ENCODE measurements at regions not wholly inside any gene's neighbourhood (a gene's known extent, or its start where the extent isn't known, plus 50 kb on each side); places are given as distances from the start of the nearest gene placed in this dataset.
"Not testable (repeated sequence)": the region's sequence is repeated elsewhere in the genome, so short reads cannot be mapped to it uniquely, and the experiment has no call there.

GRCh38 chr6:11327961-11328360 is 95.5 kb upstream of the NEDD9 start:
- DNase-seq (ENCODE audit: low read depth, low spot score), result no peak

DNA sequence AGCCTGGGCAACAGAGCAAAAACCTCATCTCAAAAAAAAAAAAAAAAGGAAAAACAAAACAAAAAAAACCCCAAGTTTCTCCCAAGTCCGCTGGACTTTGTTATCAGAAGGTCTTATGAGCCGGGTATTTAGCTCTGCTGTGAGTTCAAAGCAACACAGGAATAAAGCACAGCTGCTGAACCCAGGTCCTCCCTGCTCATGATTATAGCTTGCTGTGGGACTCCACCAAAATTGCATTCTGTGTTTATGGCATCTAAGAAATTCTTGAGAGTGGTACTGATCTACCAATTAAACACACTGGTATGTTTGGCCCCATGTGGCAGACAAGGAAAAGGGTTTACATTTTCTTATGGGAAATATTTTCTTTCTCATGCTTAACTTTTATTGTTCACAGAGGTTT is 93.6 kb upstream of the NEDD9 start:
- DNase-seq (ENCODE audit: low read depth, low spot score), result no peak

DNA sequence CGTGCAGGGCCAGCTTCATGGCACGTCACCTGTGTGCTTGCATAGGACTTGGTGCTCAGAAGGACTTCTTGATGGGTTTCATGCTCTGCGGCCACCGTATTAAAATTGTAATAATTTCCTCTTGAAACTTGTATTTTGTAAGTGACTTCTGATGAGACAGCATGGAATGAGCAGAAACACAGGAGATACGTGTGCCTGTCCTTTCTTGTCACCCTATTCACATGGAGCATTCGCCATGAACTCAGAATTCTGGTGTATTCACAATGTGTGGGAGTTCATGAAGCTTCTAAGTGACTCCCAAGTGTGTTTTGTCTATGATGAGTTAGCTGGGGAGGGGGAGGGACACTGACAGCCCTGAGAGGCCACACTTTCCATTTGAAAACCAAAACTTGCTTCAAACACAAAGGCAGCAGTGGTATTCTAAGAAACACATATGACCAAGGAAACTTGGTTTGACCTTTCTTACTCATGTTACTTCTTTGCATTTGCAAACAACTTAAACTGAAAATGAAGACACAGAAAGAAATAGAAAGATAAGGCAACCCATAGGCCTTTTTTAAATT is 92.1 kb upstream of the NEDD9 start:
- peak; percentile 16 for DNase-seq (ENCODE audit: low read depth, low spot score)

- no peak for DNase-seq (ENCODE audit: low read depth, low spot score)
Observed at GRCh38 chr6:11323666-11324452, 91.4 kb upstream of the NEDD9 start.

- no peak for DNase-seq (ENCODE audit: low read depth, low spot score)
Observed at GRCh38 chr6:11322252-11322885, 89.9 kb upstream of the NEDD9 start.

GRCh38 chr6:11320914-11321597 is 88.6 kb upstream of the NEDD9 start:
- no peak for DNase-seq (ENCODE audit: low read depth, low spot score)

DNA sequence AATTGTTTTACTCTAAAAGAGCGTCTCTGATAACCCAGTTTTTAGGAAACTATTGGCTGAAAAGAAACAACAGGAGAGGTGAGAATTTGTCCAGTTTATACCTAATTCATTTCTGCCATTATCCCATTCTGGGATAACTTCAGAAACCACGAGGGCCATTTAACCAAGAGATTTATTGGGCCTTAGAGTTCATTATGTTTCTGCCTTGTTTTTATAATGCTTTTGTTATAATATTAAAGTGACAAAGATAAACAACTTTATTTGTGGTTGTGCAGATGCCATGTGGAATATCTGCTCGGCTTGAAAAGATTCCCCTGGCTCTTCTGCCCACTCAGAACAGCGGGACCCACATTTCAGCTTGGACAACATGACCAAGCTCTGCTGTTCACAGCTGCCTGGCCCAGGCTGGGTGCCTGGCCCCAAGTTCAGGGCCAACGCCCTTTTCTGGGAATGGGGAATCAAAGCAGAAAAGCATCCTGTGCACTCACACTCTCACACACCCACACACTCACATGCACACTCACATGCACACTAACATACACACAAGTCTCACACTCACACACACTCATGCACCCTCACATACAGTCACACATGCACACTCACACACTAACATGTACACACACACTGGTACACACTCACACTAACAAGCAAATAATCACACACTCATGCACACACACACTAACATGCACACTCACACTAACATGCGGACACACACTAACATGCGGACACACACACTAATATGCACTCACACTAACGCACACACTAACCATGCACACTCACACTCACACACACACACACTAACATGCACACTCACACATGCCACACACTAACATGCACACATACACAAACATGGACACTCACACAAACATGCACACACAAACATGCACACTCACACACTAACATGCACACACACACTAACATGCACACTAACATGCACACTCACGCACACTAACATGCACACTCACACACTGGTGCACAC is 86.7 kb upstream of the NEDD9 start:
- no peak for DNase-seq (ENCODE audit: low read depth, low spot score)

DNA sequence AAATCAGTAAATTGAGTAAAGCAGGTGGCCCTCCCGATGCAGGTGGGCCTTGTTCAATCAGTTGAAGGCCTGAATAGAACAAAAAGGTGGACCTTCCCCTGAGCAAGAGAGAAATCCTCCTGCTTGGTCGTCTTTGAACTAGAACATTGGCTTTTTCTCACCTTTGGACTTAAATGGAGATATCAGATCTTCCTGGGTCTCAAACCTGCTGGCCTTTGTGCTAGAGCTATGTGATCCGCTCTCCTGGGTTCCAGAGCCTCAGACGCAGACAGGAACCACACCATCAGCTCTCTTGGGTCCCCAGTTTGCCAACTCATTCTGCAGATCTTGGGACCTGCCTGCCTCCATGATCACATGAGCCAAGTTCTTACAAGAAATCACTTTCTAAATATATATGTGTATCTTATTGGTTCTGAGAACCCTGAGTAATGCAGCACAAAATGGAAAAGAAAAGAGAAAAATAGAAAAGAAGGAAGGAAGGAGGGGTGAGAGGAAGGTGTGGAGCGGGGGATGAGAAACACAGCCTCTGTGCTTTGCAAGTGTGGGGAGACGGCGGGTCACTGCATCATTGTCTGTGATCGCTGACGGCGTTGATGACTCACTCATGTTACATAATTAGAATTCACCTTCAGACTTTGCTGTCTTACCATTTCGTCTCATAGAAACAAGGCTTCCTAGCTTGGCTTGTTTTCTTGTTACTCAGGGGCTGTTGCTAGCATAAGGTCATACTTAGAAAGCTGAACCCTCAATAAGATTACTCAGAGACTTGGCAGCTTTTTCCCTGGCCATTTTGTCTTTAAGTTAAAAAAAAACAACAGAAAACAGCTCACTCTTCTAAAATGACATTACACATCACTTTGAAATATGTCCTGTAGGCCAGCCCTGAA is 85.7 kb upstream of the NEDD9 start:
- peak; percentile 52 for DNase-seq (ENCODE audit: low read depth, low spot score)

DNA sequence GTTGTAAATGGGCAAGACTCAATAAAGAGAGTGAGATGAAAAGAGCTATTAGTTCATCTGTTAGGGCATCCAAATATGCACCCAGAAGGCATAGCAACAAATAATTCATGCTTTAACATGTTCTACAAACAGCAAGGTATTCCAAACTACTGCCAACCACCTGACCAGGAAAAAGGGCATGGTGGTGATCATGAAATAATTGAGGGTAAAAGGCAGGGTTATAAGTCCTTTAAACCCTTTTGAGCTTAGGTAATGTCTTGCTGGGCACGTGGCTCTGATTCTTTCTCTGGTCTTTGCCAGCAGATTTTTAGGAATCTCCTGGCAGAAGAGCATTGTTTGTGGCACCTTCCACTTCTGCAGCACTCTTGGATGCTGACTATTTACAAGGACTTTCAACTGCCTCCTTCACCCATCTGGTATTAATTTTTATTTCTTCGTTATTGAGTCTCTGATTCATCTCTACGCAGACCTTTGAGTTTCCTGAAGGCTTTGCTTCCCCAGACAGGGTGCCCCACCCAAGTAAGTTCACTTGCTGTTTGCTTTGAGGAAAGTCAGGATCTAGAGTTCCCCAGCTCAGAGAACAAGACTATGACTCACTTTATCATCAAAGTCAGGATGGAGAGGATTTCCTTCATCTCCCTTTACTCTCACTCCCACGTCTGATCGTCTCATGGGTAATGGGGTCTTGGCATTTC is 83.4 kb upstream of the NEDD9 start:
- DNase-seq (ENCODE audit: low read depth, low spot score), result no peak

DNA sequence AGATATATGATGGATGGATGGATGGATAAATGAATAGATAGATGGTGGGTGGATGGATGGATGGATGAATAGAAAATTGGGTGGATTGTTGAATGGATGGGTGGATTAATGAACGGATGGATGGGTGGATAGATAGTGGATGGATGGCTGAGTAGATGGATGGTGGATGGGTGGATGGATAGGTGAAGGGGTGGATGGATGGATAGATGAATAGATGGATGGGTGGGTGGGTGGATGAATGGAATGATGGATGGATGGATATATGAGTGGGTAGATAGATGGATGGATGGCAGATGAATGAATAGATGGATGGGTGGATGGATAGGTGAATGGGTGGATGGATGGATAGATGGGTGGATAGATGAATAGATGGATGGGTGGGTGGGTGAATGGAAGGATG is 80.7 kb upstream of the NEDD9 start:
- no peak for DNase-seq (ENCODE audit: low read depth, low spot score)

DNA sequence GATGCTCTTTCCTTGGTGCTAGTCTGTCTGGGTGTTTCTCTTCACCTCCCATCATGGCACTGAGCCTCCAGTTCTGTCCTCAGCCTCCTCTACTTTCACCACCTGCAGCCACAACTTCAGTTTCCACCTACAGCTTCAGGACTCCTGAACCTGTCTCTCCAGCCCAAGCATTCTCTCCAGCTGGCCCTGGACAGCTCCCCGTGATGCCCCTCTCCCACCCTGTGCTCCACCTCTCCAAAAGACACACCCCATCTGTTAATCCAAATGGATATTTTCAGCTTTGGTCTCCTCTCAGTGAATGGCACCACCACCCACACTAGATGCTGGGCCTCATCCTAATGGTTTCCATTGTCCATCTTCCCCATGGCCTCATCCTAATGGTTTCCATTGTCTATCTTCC is 79.5 kb upstream of the NEDD9 start:
- DNase-seq (ENCODE audit: low read depth, low spot score), result no peak

GRCh38 chr6:11309947-11310665 is 77.6 kb upstream of the NEDD9 start:
- no peak for DNase-seq (ENCODE audit: low read depth, low spot score)

GRCh38 chr6:11307226-11307625 is 74.8 kb upstream of the NEDD9 start:
- no peak for DNase-seq (ENCODE audit: low read depth, low spot score)

DNA sequence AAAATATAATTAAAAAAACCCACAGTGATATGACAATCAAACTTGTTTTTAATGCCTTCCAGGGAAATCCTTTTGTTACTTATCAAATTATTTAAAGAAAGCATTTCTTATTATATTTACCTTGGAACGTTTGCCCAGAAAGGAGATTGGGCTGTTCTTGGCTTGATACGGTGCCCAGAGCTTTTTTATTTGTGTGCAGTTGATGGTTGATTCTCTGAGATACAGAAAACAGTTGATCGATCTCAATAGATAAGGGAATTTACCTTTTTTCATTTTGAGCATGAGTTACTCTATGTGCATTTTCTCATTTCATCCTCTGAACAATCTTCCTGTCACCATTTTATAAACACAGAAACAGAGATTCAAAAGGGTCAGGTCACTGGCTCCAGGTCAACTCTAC is 72.5 kb upstream of the NEDD9 start:
- no peak for DNase-seq (ENCODE audit: low read depth, low spot score)

DNA sequence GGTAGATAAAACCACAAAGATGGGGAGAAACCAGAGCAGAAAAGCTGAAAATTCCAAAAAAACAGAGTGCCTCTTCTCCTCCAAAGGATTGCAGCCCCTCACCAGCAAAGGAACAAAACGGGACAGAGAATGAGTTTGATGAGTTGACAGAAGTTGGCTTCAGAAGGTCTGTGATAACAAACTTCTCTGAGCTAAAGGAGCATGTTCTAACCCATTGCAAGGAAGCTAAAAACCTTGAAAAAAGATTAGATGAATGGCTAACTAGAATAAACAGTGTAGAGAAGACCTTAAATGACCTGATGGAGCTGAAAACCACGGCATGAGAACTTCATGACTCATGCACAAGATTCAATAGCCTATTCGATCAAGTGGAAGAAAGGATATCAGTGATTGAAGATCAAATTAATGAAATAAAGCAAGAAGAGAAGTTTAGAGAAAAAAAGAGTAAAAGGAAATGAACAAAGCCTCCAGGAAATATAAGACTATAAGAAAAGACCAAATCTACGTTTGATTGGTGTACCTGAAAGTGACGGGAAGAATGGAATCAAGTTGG is 67.5 kb upstream of the NEDD9 start:
- not testable (repeated sequence) for DNase-seq (ENCODE audit: low read depth, low spot score)

DNA sequence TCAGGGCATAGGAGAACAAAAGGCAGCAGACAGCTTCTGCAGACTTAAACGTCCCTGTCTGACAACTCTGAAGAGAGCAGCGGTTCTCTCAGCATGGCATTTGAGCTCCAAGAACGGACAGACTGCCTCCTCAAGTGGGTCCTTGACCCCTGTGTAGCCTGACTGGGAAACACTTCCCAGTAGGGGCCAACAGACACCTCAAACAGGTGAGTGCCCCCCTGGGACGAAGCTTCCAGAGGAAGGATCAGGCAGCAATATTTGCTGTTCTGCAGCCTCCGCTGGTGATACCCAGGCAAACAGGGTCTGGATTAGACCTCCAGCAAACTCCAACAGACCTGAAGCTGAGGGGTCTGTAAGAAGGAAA is 66.9 kb upstream of the NEDD9 start:
- not testable (repeated sequence) for DNase-seq (ENCODE audit: low read depth, low spot score)

- DNase-seq (ENCODE audit: low read depth, low spot score), result no peak
Observed at GRCh38 chr6:11298651-11299420, 66.4 kb upstream of the NEDD9 start.

GRCh38 chr6:11297376-11297729 is 64.9 kb upstream of the NEDD9 start:
- DNase-seq (ENCODE audit: low read depth, low spot score), result no peak
